Activated T-cell treated with anti-CD3 and anti-CD28 coated beads for 1 hour (primary cell): ENCODE measurements at regions not wholly inside any gene's neighbourhood (a gene's known extent, or its start where the extent isn't known, plus 50 kb on each side); places are given as distances from the start of the nearest gene placed in this dataset.

Experiments used
- DNase-seq: peaks from one replicate; pipeline ENCODE4 v3.0.0-alpha.2; 2020; ENCODE audit warnings: low read depth

- DNase-seq, result no peak
Measured at GRCh38 chr4:152269448-152270191, 266.3 kb downstream of the FBXW7 start.

- DNase-seq, result no peak
Measured at GRCh38 chr4:152267811-152268210, 268.1 kb downstream of the FBXW7 start.

GRCh38 chr4:152266831-152267480 is 268.9 kb downstream of the FBXW7 start:
- no peak for DNase-seq

- DNase-seq, result no peak
Measured at GRCh38 chr4:152265149-152265621, 270.7 kb downstream of the FBXW7 start.

- no peak for DNase-seq
Measured at GRCh38 chr4:152264106-152264505, 271.8 kb downstream of the FBXW7 start.

GRCh38 chr4:152259866-152260265 is 276.0 kb downstream of the FBXW7 start:
- no peak for DNase-seq

DNA sequence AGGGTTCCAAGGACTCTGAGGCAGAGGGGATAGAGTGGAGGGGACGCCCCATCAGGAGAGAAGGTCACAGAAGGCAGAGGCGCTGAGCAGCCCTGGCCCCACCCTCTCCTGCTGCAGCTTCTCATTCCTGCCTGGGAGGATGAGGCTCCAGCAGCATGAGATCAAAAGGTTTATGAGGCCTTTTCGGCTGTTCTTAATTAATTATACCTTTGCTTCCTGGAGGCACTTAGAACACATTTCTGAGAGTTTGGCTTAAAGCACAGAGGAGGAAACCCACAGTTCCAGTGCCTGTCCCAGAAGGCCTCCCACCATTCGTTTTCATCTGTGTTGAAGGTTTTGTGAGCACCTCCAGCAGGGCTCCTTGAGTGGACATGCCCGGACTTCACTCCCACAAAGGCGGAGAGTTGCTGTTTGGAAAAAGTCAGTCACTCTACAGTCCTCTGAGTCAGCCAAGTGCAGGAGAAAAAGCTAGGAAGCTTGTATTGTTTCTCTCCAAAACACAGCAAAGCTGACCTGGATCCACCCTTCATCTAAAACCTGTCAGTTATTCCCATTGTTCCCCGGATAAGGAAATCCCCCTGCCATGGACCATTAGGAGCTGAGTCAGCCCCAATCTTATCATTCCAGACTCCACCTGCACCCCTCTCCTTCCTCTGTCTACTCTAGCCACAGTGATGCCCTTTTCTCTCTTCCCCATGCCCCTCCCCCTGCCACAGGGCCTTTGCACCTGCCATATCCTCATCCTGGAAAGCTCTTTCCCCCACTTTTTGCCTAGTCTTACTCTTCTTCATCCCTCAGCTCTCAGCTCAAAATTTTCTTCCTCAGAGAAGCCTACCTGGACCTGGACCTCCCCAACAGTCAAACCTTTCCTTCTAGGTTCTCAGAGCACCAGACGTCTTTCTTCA is 276.8 kb downstream of the FBXW7 start:
- DNase-seq, result no peak

GRCh38 chr4:152258391-152258790 is 277.5 kb downstream of the FBXW7 start:
- DNase-seq, result no peak

DNA sequence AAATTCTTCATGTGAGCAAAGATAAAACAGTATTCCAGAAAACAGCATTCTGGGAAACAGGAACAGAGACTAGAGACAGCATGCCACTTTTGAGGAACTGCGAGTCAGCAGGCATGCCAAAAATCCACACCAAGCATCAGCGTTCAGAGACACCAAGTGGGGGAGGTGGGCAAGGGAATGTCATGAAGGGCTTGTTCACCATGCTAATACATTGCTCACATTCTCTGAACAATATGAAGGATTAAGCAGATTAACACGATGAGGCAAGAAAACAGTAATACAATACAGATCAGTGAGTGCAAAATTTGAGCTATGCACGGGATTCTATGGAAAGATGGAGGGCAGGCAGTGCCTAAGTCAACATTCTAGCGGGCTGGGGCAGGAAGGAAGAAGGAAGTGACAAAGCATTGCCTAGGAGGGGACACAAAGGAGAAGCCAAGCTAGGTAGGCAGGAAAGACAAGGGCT is 278.3 kb downstream of the FBXW7 start:
- no peak for DNase-seq

DNA sequence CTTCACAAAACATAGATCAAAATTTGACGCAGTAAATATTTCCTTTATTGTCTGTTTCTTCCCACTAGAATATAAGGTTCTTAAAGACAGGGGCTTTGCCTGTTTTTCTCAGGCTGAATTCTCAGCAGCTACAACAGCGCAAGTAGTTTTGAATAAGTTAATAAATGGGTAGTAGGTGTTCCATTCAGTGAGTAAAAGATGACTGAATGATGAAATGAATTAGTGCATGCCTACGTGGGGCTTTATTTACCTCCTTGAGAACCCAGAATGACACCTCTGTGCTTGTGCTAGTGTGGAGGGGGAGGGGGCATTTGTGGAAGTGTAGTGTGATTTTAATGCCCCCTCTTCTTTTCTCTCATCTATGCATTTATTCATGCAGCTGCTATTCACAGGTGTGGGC is 278.9 kb downstream of the FBXW7 start:
- no peak for DNase-seq

GRCh38 chr4:152255437-152255836 is 280.5 kb downstream of the FBXW7 start:
- peak; percentile 23 for DNase-seq

DNA sequence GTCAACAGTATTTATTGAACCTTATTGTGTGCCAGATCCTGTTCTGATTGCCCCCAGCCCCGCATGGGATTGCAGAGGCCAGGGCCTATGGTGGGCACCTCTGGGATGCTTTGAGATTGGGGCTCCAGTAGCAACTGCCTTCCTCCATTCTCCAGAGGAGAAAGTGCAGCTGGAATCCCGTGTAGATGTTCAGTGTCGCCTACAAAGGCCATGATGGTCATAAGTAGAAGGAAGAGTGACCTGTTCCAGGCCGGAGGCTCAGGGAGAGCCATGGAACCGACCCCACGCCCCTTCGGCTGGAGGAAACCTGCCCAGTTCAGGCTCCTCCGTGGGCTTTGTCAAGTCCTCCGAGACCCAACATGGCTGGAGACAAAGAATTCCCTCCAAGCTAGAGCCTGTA is 287.5 kb downstream of the FBXW7 start:
- no peak for DNase-seq

DNA sequence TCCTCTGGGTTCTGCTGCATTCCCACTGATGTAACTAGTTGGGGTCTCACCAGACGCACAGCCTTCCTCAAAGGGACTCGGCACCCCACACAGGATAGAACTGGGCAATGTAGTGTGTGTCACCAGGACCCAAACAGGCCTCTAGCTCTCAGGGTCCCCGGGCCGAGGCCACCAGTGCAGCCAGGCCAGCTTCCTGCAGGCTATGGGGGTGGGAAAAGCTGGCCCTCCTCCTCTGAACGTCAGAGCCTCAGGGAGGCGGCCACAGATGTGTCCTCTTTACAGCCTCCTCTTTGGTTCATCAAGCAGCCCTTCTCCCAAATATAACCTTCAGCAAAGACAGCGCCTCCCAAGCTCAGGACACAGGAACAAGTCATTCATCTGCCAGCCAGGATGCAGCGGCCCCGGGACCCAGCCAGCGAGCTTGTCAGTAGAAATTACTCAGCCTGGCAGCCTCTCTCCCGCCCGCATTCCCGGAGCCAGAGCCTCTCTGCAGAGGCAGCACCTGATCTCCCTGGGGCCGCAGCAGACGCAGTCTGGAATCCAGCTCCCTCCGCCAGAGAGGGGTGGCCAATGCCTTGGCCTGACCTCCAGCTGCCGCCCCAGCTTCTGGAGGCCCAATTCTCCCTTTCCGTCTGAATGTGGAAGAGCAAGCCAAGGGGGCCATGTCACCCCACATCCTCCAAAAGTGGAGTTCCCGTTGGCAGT is 288.5 kb downstream of the FBXW7 start:
- no peak for DNase-seq

GRCh38 chr4:152246659-152247058 is 289.2 kb downstream of the FBXW7 start:
- DNase-seq, result peak; percentile 11

DNA sequence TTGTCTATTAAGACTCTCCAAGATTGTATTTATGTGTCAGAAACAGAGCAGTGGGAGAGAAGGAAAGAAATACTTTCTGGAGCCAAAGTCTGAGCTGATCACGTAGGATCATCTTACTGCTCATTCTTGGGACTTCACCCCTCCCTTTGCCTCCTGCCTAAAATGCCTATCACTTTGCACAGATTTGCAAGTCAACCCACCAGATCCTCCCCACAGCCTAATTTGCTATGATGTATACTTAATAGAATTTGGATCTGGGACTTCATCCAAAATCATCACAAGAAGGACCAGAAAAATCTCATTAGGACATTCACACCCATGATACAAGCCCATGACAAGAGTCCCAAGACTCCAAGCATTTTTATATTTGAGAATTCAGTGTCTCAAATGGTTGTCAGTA is 290.2 kb downstream of the FBXW7 start:
- DNase-seq, result no peak

- DNase-seq, result no peak
Measured at GRCh38 chr4:152244659-152245058, 291.2 kb downstream of the FBXW7 start.

DNA sequence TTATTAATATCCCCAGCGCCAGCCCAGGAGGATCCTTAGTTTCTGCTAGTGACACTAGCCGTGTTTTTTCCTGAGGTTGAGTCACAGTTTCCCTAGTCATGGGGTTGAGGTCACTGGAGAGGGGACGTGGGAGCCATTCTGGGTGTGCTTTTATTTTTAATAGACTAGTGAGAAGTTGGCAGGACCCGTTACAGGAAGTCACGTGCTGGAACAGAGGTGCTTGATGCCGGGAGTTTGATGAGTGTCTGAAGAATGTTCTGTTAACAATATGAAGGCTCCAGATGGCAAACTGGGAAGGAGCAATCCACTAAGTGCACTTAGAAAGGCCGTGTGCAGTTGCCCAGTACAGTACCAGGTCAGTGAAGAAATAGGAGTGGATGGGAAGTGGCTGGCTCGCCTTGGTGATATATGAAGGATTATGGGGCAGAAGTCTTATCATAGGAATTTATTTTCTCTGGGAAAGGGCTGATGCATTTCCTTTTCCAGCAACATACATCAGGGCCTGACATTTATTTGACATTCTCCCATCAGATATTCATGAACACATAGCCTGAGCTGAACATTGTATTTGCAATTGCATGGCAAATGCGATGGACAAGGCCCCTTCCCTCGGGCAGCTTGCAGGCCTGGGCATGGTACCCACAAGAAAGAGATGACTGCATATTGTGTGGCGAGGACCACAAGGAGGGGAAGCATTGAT is 291.8 kb downstream of the FBXW7 start:
- DNase-seq, result no peak

DNA sequence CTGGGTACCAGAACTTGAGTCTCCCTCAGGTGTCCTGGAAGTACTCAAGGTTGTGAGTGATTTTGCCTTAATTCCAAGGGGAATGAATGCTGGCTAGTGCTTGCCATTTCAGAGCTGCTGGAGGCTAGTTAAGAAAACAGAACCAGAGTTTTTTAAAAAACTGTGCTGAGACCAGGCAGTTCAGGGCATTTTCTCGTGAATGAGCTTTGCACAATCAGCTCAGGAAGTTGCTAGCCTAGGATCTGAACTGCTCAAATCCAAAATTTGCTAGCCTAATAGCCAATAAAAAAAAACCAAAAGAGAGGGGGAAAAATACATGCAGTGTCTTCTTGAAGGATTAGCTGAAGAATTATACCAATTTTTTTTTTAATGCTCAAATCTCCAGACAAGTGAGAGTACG is 292.7 kb downstream of the FBXW7 start:
- no peak for DNase-seq

DNA sequence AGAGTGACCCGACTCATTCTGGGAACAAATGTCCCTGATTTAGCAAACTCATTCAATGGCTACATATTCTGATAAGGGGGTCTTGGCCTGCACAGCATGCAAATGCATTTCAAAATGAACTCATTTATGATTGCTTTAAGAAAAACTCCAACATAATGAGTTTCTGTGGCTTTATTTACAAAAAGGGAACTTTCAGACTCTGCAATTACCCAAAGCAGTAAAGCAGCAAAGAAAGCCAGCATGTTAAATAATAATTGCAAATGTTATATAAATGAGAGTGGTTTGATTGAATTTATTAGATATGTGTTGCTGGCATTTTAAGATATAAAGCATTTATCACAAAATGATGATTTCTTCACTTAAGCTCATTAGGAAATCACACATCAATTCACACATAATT is 295.7 kb downstream of the FBXW7 start:
- DNase-seq, result no peak

DNA sequence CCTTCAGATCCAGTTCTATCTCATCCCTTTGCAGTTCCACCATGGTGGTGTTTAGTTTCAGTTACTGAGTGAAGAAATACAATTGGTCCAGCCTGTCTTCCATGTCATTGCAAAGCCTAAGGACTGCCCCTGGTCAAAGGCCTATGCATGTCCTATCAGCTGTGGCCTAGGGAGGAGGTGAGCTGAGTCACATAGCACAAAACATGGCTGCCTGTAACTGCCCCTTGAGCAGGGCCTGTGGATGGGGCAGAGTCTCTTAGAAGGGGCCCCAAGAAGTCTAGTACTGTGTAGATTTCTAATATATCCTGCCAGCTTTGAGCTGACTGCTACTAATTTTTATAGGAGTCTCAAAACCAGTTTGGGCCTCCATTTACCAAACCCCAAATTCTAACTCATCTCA is 296.7 kb downstream of the FBXW7 start:
- no peak for DNase-seq

DNA sequence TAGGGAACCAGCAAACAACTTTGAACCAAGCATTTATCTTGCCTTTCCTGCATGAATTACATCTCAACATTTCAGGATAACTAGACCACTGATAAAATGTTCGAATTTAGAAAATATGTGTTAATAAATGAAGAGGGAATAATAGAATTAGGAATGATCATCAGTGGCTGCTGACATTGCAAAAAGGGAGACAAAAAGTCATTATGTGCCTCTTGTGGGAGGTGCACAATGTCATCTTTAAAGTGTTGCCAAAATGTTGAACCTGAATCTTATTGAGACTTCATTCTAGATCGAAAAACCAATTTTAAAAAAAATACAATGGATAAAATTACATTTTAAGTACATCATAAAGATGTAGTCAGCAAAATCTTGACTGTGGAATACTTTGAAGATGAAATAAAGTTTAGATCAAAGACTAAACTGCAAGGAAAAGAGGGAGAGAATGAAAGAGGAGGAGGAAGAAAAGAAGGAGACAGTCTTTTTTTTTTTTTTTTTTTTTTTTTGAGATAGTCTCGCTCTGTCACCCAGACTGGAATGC is 299.3 kb downstream of the FBXW7 start:
- DNase-seq, result no peak
